ENCODE measurements at regions not wholly inside any gene's neighbourhood (a gene's known extent, or its start where the extent isn't known, plus 50 kb on each side); places are given as distances from the start of the nearest gene placed in this dataset.

- no peak for DNase-seq
Observed at GRCh38 chr7:109176661-109177060, 607.0 kb downstream of the DNAJB9 start.

DNA sequence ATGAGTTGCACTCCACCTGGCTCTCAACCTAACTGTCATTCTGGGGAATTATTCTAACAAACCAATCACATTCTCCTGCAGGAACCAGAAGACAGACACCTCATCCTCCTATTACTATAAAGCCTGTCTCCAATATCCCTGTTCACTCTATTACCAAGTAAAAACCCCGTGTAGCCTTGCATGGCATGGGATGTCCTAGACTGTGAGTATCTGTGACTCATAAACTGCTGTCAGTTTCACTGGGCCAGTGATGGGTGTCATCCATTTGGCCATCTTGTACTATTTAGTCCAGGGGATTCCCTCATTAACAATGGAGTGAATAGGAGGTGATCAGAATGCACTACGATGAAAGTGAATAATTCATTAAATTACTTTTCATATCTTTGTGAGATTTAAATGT, 608.7 kb downstream of the DNAJB9 start:
- DNase-seq: no peak

GRCh38 chr7:109179601-109180000, 609.9 kb downstream of the DNAJB9 start:
- no peak for DNase-seq

DNA sequence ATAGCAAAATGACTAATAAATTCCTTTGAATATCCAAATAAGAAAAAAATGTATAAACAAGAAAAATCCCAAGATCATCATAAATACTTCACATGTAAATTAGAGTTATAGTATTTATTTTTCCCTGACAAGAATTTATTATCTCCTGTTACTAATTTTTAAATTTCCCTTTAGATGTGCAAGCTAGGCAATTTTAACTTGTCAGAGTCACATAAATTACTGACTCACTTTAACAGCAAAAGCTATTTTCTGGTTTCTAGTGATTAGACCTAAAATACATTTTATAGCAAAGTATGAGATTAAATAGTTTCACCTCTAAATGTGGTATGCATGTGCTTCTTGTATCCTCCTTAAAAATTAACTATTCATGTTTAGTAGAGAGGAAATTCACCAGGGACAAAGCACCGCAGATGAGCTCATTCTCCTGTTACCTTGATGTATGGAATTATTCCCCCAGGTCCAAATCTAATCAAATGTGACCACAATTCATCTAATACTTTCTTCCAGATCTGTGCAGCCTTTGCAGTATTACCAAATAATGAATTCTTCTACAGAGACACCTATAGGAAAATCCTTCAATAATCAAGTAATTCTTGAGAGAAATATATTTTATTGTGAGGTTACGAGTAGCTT, 621.2 kb downstream of the DNAJB9 start:
- no peak for DNase-seq

DNA sequence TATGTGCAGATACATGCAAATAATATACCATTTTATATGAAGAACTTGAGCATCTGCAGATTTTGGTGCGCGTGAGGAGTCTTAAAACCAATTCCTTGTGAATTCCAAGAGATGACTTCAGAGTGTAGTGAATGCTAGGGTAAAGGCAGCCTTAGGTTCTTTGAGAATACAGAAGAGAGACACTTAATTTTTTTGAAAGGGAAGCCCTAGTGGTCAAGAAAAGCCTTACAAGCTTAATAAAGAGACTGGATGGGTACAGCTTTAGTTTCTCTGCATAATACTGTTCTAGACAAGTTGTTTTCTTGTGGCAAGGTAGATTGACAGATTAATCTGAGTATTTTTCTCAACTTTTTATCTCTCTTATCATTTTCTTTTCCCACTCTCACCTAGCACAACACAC, 636.5 kb downstream of the DNAJB9 start:
- DNase-seq: no peak

DNA sequence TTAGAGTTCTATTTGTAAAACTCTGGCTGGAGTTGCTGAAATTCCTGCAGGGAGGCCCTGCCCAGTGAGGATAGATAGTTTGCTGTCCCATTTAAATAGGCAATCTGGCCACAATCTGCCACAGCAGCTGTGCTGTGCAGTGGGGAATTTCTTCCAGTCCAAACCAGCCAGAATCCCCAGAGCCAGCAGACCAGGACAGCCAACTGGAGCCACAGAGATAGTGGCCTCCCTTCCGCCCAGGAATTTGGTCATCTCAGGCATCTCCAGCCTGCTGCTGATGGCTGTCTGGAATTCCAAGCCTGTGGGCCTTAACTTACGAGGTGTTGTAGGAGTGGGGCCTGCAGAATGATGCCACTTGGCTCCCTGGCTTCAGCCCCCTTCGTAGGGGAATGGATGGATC, 643.4 kb downstream of the DNAJB9 start:
- no peak for DNase-seq

- no peak for DNase-seq
Observed at GRCh38 chr7:109215341-109215740, 645.7 kb downstream of the DNAJB9 start.

GRCh38 chr7:109224100-109224499, 654.4 kb downstream of the DNAJB9 start:
- no peak for DNase-seq

DNA sequence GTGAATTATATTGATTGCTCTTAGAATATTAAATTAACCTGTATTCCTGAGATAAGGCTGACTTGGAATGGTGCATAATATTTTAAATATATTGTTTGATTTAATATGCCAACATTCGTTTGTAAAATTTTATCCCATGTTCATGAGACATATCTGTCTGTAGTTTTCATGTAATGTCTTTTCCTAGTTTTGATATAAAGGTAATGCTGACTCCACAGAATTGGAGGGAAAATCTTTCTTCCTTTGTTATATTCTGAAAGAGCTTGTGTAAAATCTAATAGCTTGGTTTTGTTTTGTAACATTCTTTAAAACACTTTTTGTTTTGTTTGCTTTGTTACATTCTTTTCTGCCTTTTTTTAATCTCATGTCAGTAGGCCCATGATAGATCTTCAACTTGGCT, 657.0 kb downstream of the DNAJB9 start:
- no peak for DNase-seq

DNA sequence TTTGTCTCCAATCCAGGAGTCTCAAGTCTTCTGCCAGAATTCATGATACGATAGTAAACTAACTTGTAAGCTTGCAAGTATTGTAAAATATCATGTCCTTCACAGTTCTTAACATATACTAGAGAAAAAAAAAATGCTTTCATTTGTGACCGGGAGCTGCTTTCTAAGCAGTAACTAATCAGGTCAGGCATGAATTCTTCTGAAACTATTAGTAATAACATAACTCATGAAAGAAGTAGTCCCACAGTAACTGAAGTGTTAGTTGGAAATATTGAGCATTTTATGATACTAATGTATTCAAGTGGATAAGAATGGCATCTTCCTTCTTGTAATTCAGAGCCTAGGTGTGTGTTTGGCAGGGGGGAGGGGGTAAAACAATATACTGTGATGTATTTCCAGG, 665.6 kb downstream of the DNAJB9 start:
- no peak for DNase-seq

- no peak for DNase-seq
Observed at GRCh38 chr7:109246330-109247077, 676.8 kb downstream of the DNAJB9 start.

GRCh38 chr7:109256762-109257560, 687.3 kb downstream of the DNAJB9 start:
- DNase-seq: no peak

DNA sequence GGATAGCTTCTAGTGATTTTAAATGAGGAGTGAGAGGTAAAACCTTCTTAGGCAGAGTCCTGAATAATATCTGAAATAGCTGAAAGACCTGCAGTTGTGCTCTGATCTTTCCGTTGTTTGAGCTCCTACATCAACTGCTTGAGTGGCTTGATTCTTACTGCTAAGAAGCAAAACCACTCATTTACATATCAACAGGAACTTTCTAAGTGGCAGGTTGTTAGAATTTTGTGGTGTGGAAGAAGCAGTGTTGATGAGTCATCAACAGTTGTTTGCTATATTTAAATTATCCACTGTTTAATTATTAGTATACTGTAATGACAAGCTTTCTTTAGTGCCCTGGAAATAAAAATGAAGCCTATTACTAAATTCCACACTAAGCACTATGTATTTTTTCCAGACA, 689.5 kb downstream of the DNAJB9 start:
- DNase-seq: no peak

GRCh38 chr7:109261781-109262180, 692.1 kb downstream of the DNAJB9 start:
- no peak for DNase-seq

GRCh38 chr7:109266610-109267009, 696.9 kb downstream of the DNAJB9 start:
- no peak for DNase-seq

GRCh38 chr7:109276348-109276747, 706.7 kb downstream of the DNAJB9 start:
- DNase-seq: no peak

- DNase-seq: no peak
Observed at GRCh38 chr7:109282726-109283125, 713.1 kb downstream of the DNAJB9 start.

- no peak for DNase-seq
Observed at GRCh38 chr7:109284943-109285342, 715.3 kb downstream of the DNAJB9 start.

- DNase-seq: no peak
Observed at GRCh38 chr7:109295158-109295557, 725.5 kb downstream of the DNAJB9 start.

GRCh38 chr7:109308816-109309215, 739.1 kb downstream of the DNAJB9 start:
- no peak for DNase-seq

GRCh38 chr7:109309790-109310189, 740.1 kb downstream of the DNAJB9 start:
- no peak for DNase-seq

DNA sequence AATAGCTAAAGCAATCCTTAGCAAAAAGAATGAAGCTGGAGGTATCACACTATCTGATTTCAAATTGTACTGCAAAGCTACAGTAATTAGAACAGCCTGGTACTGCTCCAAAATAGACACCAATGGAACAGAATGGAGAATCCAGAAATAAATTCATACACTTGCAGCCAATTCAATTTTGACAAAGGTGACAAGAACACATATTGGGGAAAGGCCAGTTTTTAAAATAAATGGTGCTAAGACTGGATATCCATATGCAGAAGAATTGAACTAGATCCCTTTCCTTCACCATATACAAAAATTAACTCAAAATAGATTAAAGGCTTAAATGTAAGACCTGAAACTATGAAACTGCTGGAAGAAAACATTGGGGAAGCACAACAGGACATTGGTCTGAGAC, 748.5 kb downstream of the DNAJB9 start:
- DNase-seq: no peak

DNA sequence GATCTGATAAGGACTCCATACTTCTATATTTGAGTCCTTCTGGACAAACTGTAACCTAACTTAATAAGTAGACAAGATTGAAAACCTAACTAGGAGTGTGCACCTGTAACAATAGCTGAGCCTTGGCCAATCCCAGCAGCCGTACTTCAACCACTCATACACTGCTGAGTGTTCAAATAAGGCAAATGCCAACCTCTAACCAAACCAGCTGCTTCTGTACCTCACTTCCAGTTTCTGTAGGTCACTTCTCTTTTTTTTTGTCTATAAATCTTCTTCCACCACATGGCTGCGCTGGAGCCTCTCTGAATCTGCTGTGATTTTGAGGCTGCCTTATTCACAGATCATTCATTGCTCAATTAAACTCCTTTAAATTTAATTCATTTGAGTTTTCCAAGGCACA, 753.2 kb downstream of the DNAJB9 start:
- no peak for DNase-seq

- no peak for DNase-seq
Observed at GRCh38 chr7:109331423-109331822, 761.7 kb downstream of the DNAJB9 start.

Measured in NCI-H146 (cell line).